C4-2B (cell line): ENCODE measurements at regions not wholly inside any gene's neighbourhood (a gene's known extent, or its start where the extent isn't known, plus 50 kb on each side); places are given as distances from the start of the nearest gene placed in this dataset.

Experiments
- CTCF ChIP-seq: fragments of 450-650 bp; conservative IDR thresholded peaks from 2 replicates; pipeline ENCODE4 v1.5.1; 2017; ENCODE audit warnings: mild to moderate bottlenecking
- ZFX ChIP-seq: fragments of 450-650 bp; IDR thresholded peaks from 2 replicates; pipeline ENCODE4 v1.6.1; 2017

DNA sequence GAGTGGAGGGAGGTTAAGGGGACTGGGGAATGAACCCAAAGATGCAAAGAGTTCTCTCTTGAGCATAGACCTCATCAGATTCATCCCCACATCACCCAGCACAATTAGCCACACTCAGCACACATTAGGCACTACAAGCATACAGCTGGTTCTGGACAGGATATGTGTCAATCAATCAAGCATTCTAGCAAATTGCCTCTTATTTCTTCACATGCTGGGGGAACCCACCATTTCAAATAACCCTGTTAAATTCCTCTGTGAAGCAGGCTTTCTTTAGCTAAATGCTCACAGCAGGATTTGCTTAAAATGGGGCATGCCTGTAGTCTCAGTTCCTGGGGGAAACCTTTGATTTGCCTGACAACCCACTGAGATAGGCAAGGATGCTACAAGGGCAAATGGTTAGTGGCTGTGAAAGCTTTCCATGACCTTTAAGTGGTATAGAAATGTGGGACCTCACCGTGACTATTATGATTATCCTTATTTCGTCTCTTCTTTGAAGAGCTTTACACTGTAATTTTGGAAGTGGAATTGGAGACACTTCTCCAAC is 193.4 kb upstream of the ZMIZ1 start:
- no peak for TF ChIP-seq CTCF
- no peak for TF ChIP-seq ZFX
